ENCODE measurements at regions not wholly inside any gene's neighbourhood (a gene's known extent, or its start where the extent isn't known, plus 50 kb on each side); places are given as distances from the start of the nearest gene placed in this dataset.

DNA sequence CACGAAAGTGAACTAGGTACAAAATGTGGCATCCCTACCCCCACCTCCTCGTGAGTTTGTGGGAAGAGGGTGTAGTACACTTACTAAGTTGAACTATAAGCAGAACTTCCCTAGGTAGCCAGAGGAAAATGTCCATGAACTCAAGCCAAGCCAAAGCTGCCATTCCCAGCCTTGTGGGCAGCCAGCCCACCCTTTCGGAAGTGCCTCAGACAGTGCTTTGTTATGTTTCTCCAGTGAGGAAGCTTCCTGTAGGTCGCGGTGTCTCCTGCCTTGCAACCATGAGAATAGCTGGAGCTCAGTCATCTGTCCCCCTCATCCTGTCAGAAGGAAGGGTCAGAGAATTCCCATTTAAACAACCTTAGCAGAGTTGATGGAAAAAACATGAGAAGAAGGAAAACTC is 266.9 kb downstream of the DUSP6 start:
- H3K9me3 Mint-ChIP-seq = peaks cover 3% of the 10 kb centered on the region
- H3K4me3 Mint-ChIP-seq = no peak overlapping the region
- no peak for DNase-seq (ENCODE audit: low spot score in 2 of 2, unreplicated experiment in 2 of 2)
- TF ChIP-seq, protein P1, sequence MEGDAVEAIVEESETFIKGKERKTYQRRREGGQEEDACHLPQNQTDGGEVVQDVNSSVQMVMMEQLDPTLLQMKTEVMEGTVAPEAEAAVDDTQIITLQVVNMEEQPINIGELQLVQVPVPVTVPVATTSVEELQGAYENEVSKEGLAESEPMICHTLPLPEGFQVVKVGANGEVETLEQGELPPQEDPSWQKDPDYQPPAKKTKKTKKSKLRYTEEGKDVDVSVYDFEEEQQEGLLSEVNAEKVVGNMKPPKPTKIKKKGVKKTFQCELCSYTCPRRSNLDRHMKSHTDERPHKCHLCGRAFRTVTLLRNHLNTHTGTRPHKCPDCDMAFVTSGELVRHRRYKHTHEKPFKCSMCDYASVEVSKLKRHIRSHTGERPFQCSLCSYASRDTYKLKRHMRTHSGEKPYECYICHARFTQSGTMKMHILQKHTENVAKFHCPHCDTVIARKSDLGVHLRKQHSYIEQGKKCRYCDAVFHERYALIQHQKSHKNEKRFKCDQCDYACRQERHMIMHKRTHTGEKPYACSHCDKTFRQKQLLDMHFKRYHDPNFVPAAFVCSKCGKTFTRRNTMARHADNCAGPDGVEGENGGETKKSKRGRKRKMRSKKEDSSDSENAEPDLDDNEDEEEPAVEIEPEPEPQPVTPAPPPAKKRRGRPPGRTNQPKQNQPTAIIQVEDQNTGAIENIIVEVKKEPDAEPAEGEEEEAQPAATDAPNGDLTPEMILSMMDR (IDR thresholded peaks at IDR 0.05; ENCODE audit: unreplicated experiment) = no peak
- no peaks in the 10 kb centered on the region for H3K27me3 Mint-ChIP-seq (ENCODE audit: low read depth)
- no peak overlapping the region for H3K27ac Mint-ChIP-seq
- peaks cover under 1% of the 10 kb centered on the region for H3K36me3 Mint-ChIP-seq
- H3K4me1 Mint-ChIP-seq = peaks cover 10% of the 10 kb centered on the region

DNA sequence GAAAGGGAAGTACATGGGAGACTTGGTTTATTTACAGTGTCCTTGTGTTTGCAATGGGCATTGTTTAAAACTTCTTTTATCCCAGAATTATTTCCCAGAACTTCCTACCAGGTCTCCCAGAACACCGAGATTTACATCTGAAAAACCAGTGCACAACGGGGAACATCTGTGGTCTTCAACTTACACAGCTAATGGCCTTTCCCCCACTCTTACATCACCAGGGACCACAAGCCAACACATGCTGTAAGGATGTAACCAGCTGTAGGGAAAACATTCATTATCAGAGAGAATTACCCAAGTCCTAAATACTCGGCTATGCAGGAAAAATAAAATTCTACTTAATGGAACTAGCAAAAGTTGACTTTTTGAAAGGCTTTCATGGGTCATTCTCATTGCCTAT is 267.6 kb downstream of the DUSP6 start:
- TF ChIP-seq, protein P1 (IDR thresholded peaks at IDR 0.05; ENCODE audit: unreplicated experiment) = no peak
- Mint-ChIP-seq H3K4me1 (peaks cover 10% of the 10 kb centered on the region), H3K36me3 (no peaks in the 10 kb centered on the region), H3K4me3 (no peak overlapping the region), H3K27ac (no peak overlapping the region), H3K9me3 (no peaks in the 10 kb centered on the region), H3K27me3 (ENCODE audit: low read depth) (no peaks in the 10 kb centered on the region)
- no peak for DNase-seq (ENCODE audit: low spot score in 2 of 2, unreplicated experiment in 2 of 2)

DNA sequence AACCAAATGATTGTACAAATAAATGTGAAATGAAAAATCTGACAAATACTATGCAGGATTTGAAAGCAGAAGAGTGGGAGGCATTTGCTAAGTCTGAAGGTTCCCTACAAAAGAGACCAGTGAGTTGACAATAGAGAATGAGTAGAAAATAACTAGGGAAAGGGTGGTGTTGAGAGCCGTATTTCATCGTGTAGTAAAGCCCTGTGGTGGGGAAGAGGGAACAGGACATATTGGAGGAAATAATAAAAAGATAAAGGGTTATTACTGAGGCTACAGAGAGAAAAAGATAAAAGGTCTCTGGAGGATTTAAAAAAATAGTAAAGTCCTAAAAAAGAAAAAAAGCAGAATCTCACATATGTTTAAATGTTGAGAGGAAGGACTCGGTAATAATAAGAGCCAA is 268.8 kb downstream of the DUSP6 start:
- H3K36me3 Mint-ChIP-seq = no peaks in the 10 kb centered on the region
- no peak for DNase-seq (ENCODE audit: low spot score in 2 of 2, unreplicated experiment in 2 of 2)
- no peak overlapping the region for H3K4me3 Mint-ChIP-seq
- TF ChIP-seq, protein P1 (IDR thresholded peaks at IDR 0.05; ENCODE audit: unreplicated experiment) = no peak
- no peaks in the 10 kb centered on the region for H3K27me3 Mint-ChIP-seq (ENCODE audit: low read depth)
- H3K4me1 Mint-ChIP-seq = peaks cover 10% of the 10 kb centered on the region
- H3K9me3 Mint-ChIP-seq = no peaks in the 10 kb centered on the region
- no peak overlapping the region for H3K27ac Mint-ChIP-seq

DNA sequence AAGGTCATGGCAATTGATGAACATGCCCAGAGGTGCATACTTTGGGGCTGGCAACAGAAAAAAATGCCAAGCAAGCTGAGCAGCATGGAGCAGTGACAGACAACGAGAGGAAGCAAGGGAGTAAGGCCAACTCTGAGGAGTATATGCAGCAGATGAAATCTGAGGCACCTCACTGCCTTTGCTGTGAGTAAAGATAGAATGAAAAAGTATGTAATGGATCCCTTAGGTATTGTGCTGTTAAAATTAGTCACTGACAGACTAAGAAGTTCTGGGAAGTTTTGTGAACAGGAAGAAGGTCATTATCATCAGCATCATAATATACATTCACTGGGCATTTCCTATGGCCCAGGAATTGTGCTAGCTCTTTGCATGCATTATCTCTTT is 269.9 kb downstream of the DUSP6 start:
- no peak for DNase-seq (ENCODE audit: low spot score in 2 of 2, unreplicated experiment in 2 of 2)
- no peak overlapping the region for H3K4me3 Mint-ChIP-seq
- no peaks in the 10 kb centered on the region for H3K27me3 Mint-ChIP-seq (ENCODE audit: low read depth)
- no peaks in the 10 kb centered on the region for H3K9me3 Mint-ChIP-seq
- H3K4me1 Mint-ChIP-seq = peaks cover 2% of the 10 kb centered on the region
- no peak overlapping the region for H3K27ac Mint-ChIP-seq
- H3K36me3 Mint-ChIP-seq = no peaks in the 10 kb centered on the region
- TF ChIP-seq, protein P1 (IDR thresholded peaks at IDR 0.05; ENCODE audit: unreplicated experiment) = no peak

DNA sequence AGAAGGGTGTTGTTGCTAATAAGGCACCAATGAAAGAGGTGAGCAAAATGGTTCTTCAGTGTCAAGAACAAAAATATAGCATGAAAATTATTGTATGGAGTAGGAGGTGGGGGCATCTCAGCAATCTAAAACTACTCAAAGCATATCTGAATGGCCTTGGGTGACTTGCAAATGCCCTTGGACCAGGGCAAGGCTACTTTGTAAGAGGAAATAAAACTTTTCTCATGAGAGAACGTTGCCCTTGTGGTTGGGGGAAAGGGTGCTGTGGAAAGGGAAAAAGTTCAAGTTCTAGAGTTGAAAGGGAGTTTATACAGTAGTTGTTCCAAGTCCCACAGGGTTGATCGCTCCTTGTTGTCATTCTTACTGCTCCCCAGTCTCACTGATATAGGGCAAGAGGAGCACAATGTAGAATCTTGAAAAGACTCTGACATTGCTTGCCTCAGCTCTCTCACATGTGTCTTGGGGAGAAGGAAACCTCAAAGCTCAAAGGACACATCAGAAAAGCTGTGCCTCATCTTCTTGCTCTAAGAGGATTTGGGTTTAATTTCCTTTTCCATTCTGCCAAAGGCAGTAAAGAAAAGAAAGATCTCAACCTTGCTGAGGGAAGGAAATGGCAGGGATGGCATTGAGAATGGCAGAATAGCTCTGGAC is 270.5 kb downstream of the DUSP6 start:
- TF ChIP-seq, protein P1 (IDR thresholded peaks at IDR 0.05; ENCODE audit: unreplicated experiment) = no peak
- DNase-seq (ENCODE audit: low spot score in 2 of 2, unreplicated experiment in 2 of 2) = no peak
- H3K36me3 Mint-ChIP-seq = no peaks in the 10 kb centered on the region
- H3K4me3 Mint-ChIP-seq = no peak overlapping the region
- peaks cover 2% of the 10 kb centered on the region for H3K4me1 Mint-ChIP-seq
- H3K27ac Mint-ChIP-seq = no peak overlapping the region
- no peaks in the 10 kb centered on the region for H3K27me3 Mint-ChIP-seq (ENCODE audit: low read depth)
- H3K9me3 Mint-ChIP-seq = no peaks in the 10 kb centered on the region
